Bronchial epithelial cell (primary cell): ENCODE measurements at regions not wholly inside any gene's neighbourhood (a gene's known extent, or its start where the extent isn't known, plus 50 kb on each side); places are given as distances from the start of the nearest gene placed in this dataset.
A peak's percentile ranks its signal among the peaks of the same experiment; 100 is the strongest.

Experiments
- DNase-seq: peaks from one replicate; pipeline ENCODE4 v3.0.0-alpha.2; 2010; ENCODE audit warnings: low read depth
- FAIRE-seq: peaks from 2 replicates; lab custom pipeline; 2011; peaks lifted over from hg19 to GRCh38; lab: Jason Lieb, UNC
- H3K27me3 ChIP-seq: 2 replicates; pipeline ENCODE4 v1.5.1; 2011; ENCODE audit warnings: low read length; ENCODE audit not compliant: control insufficient read depth, insufficient read depth
- H3K36me3 ChIP-seq: 2 replicates; pipeline ENCODE4 v1.5.1; 2011; ENCODE audit warnings: low read length; ENCODE audit not compliant: control insufficient read depth, insufficient read depth
- H3K4me3 ChIP-seq: 2 replicates; pipeline ENCODE4 v1.5.1; 2011; ENCODE audit warnings: mild to moderate bottlenecking, low read depth, low read length, control low read depth
- TF ChIP-seq, protein P1 (sequence below): IDR thresholded peaks from 2 replicates; pipeline ENCODE4 v1.5.1; 2011; ENCODE audit warnings: mild to moderate bottlenecking, moderate library complexity, low read length, control low read depth, inconsistent platforms; ENCODE audit not compliant: insufficient read depth, severe bottlenecking

DNA sequence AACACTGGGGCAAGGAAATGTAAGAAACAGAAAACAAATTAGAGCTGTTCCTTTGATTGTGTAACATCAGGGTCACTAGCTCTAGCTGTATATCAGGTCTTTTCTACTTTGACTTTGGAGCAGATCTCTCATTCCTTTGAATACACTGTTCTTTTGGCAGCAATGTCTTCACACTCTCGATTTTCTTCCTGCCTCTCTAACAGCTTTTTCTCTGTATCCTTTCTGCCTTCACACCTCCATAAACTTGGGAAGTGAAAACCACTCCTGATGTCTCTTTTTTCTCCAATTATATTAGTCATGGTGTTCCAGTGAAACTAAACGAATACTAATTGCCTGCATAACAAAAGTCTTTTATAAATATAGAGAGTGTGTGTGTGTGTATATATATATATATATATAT, 1458.0 kb downstream of the NCAM2 start:
- no peak overlapping the region for H3K4me3 ChIP-seq
- H3K27me3 ChIP-seq = no peaks in the 10 kb centered on the region
- no peaks in the 10 kb centered on the region for H3K36me3 ChIP-seq
- TF ChIP-seq, protein P1, sequence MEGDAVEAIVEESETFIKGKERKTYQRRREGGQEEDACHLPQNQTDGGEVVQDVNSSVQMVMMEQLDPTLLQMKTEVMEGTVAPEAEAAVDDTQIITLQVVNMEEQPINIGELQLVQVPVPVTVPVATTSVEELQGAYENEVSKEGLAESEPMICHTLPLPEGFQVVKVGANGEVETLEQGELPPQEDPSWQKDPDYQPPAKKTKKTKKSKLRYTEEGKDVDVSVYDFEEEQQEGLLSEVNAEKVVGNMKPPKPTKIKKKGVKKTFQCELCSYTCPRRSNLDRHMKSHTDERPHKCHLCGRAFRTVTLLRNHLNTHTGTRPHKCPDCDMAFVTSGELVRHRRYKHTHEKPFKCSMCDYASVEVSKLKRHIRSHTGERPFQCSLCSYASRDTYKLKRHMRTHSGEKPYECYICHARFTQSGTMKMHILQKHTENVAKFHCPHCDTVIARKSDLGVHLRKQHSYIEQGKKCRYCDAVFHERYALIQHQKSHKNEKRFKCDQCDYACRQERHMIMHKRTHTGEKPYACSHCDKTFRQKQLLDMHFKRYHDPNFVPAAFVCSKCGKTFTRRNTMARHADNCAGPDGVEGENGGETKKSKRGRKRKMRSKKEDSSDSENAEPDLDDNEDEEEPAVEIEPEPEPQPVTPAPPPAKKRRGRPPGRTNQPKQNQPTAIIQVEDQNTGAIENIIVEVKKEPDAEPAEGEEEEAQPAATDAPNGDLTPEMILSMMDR = no peak
- FAIRE-seq (no peak), DNase-seq (no peak)

DNA sequence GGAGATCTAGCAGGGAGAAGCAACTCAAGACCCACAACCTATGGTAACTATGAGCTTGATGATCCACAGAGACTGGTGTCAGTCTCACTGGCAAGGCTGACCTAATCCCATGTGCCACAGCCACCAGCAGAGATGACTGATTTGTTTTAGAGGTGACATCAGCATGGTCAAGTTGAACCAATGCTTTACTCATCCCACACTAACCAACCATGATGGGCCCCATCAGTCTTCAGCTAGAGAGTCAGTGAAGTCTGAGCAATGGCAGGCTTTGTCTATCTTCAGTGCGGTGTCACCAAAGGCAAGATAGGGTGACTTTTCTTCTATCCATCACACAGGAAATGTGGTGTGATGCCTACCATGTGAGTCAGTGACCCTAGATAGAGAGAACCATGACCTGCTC, 1470.7 kb downstream of the NCAM2 start:
- H3K27me3 ChIP-seq = no peaks in the 10 kb centered on the region
- no peaks in the 10 kb centered on the region for H3K36me3 ChIP-seq
- TF ChIP-seq, protein P1 = no peak
- DNase-seq = no peak
- H3K4me3 ChIP-seq = no peak overlapping the region
- peak; percentile 18 for FAIRE-seq

DNA sequence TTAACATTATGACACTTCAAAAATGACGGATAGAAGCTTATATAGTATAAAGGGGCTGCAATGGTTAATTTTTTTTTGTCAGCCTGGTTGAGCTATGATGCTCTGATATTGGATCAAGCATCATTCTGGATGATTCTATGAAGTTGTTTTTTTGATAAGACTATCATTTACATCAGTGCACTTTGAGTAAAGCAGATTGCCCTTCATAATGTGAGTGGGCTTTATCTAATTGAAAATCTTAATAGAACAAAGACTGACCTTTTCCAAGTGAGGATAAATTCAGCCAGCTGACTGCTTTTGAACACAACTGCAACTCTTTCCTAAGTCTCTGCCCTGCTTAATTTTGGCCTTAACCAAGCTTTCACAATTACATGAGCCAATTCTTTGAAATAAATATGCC, 1476.2 kb downstream of the NCAM2 start:
- no peak overlapping the region for H3K4me3 ChIP-seq
- DNase-seq = no peak
- no peaks in the 10 kb centered on the region for H3K27me3 ChIP-seq
- no peak for FAIRE-seq
- no peaks in the 10 kb centered on the region for H3K36me3 ChIP-seq
- TF ChIP-seq, protein P1 = no peak

DNA sequence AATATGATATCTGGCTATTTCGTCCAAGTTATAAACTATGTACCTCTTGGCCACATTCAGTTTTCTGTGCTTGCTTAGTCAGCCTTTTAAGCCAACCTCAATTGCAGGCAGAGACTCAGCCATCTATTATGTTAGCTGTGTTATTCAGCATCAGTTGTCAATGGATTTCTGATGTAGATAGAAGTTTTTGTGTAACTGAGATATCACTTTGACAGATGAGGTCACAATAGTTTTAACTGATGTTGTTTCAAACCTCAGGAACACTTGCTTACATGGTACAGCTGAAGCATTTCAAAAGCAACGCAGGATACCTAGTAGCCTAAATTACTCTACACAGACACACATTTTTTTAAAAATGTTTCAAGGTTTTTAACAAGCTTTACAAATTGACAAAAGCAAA, 1478.0 kb downstream of the NCAM2 start:
- no peak for DNase-seq
- no peaks in the 10 kb centered on the region for H3K36me3 ChIP-seq
- no peak for FAIRE-seq
- TF ChIP-seq, protein P1 = no peak
- H3K4me3 ChIP-seq = no peak overlapping the region
- H3K27me3 ChIP-seq = no peaks in the 10 kb centered on the region

DNA sequence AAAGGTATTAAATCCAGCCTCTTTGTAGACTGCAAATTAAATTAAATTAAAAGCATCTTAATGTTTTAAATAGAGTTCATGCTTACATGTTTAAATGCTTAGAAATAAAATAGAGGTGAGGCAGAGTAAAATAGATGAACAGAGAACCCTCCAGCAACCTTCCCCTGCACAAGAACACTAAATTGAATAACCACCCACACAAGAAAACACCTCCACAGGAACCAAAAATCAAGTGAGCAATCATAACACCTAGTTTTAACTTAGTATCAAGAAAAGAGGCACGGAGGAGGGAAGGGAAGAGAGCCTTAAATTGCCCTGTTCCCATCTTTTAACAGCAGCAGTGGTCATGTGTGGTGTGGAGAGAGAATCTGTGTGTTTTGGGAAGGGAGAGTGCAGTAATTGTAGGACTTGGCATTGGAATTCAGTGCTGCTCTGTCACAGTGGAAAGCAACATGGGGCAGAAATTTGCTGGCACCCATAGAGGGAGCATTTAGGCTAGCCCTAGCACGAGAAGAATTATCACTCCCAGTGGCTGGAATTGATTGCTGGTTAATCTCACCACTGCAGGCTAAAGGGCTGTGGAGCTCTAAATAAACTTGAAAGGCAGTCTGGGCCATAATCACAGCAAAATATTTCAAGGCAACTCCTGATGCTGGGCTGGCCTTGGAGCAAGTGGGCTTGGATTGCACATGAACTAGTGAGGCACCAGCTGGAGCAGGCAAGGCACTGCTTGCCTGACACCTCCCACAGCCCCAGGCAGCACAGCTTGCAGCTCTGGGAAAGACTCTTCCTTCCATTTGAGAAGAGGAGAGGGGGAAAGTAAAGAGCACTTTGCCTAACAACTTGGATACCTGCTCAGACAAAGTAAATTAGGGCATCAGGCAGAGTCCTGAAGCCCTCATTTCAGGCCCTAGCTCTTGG, 1478.8 kb downstream of the NCAM2 start:
- DNase-seq (no peak), FAIRE-seq (no peak)
- Histone ChIP-seq H3K4me3 (no peak overlapping the region), H3K27me3 (no peaks in the 10 kb centered on the region), H3K36me3 (no peaks in the 10 kb centered on the region)
- TF ChIP-seq, protein P1 = no peak
